Neural cell (in vitro differentiated cells): ENCODE measurements at regions not wholly inside any gene's neighbourhood (a gene's known extent, or its start where the extent isn't known, plus 50 kb on each side); places are given as distances from the start of the nearest gene placed in this dataset.

Experiments
- H2AFZ ChIP-seq: fragments of 200-600, 300-800 bp; sonication (generic), shearing (Covaris generic); 2 replicates; pipeline ENCODE4 v1.6.0; 2014; ENCODE audit warnings: low read depth, mild to moderate bottlenecking, antibody characterized with exemption, low read length, moderate library complexity
- H3F3A ChIP-seq: fragments of 200-600 bp; shearing (Covaris generic); 2 replicates; pipeline ENCODE4 v1.6.1; 2016; ENCODE audit warnings: mild to moderate bottlenecking, moderate library complexity, mixed read lengths, antibody characterized with exemption, low read length; ENCODE audit not compliant: insufficient read depth, poor library complexity, severe bottlenecking
- H3K27ac ChIP-seq: fragments of 200-600, 300-800 bp; sonication (generic), shearing (Covaris generic); 2 replicates; pipeline ENCODE4 v1.5.1; 2014; ENCODE audit warnings: mild to moderate bottlenecking, low read length, moderate library complexity
- H3K27me3 ChIP-seq: fragments of 300-800, 200-600 bp; sonication (generic), shearing (Covaris generic); 2 replicates; pipeline ENCODE4 v1.6.0; 2014; ENCODE audit warnings: mild to moderate bottlenecking, low read depth, low read length, moderate library complexity; ENCODE audit not compliant: insufficient read depth
- H3K36me3 ChIP-seq: fragments of 300-800, 200-600 bp; sonication (generic), shearing (Covaris generic); 2 replicates; pipeline ENCODE4 v1.5.1; 2014; ENCODE audit warnings: mild to moderate bottlenecking, antibody characterized with exemption, low read length, moderate library complexity; ENCODE audit not compliant: insufficient read depth
- H3K4me2 ChIP-seq: fragments of 300-800, 200-600 bp; sonication (generic), shearing (Covaris generic); 2 replicates; pipeline ENCODE4 v1.6.0; 2014; ENCODE audit warnings: mild to moderate bottlenecking, low read length
- H3K4me3 ChIP-seq: fragments of 300-800, 200-600 bp; sonication (generic), shearing (Covaris generic); 2 replicates; pipeline ENCODE4 v1.5.1; 2014; ENCODE audit warnings: mild to moderate bottlenecking, low read length, moderate library complexity
- H3K79me2 ChIP-seq: fragments of 200-600 bp; shearing (Covaris generic); replicated peaks from 2 replicates; pipeline ENCODE4 v1.6.0; 2014; ENCODE audit warnings: mild to moderate bottlenecking, low read length, moderate library complexity; ENCODE audit not compliant: insufficient read depth
- H3K9ac ChIP-seq: fragments of 300-800, 200-600 bp; sonication (generic), shearing (Covaris generic); 2 replicates; pipeline ENCODE4 v1.6.1; 2016; ENCODE audit warnings: mild to moderate bottlenecking, low read length, mixed read lengths
- H3K9me2 ChIP-seq: fragments of 200-600 bp; shearing (Covaris generic); 2 replicates; pipeline ENCODE4 v1.6.1; 2016; ENCODE audit warnings: mild to moderate bottlenecking, low read length, mixed read lengths; ENCODE audit not compliant: insufficient read depth
- H3K9me3 ChIP-seq: fragments of 200-600, 300-800 bp; sonication (generic), shearing (Covaris generic); 2 replicates; pipeline ENCODE4 v1.6.1; 2016; ENCODE audit warnings: mild to moderate bottlenecking, mixed run types, low read length, moderate library complexity, mixed read lengths
- H4K20me1 ChIP-seq: fragments of 200-600 bp; shearing (Covaris generic); 2 replicates; pipeline ENCODE4 v1.6.1; 2016; ENCODE audit warnings: mild to moderate bottlenecking, mixed run types; ENCODE audit not compliant: insufficient read depth
- EP300 ChIP-seq: fragments of 450-650 bp; conservative IDR thresholded peaks from 2 replicates; pipeline ENCODE4 v1.6.1; 2014; ENCODE audit warnings: antibody characterized with exemption, mild to moderate bottlenecking, moderate library complexity; ENCODE audit not compliant: poor library complexity, severe bottlenecking
- EZH2 ChIP-seq: fragments of 200-600, 300-800 bp; shearing (Covaris generic), sonication (generic); IDR thresholded peaks from 2 replicates; pipeline ENCODE4 v1.6.1; 2014; ENCODE audit warnings: antibody characterized with exemption, low read length, borderline replicate concordance, mild to moderate bottlenecking; ENCODE audit not compliant: insufficient read depth, poor library complexity, severe bottlenecking
- MXI1 ChIP-seq: fragments of 450-650 bp; conservative IDR thresholded peaks from 2 replicates; pipeline ENCODE4 v1.6.1; 2014; ENCODE audit warnings: antibody characterized with exemption, mild to moderate bottlenecking; ENCODE audit not compliant: poor library complexity, severe bottlenecking
- POLR2AphosphoS5 ChIP-seq: IDR thresholded peaks from 2 replicates; pipeline ENCODE4 v1.6.1; 2012
- RAD21 ChIP-seq: fragments of 450-650 bp; conservative IDR thresholded peaks from 2 replicates; pipeline ENCODE4 v1.6.1; 2014; ENCODE audit warnings: antibody characterized with exemption, mild to moderate bottlenecking, moderate library complexity
- SMC3 ChIP-seq: fragments of 450-650 bp; conservative IDR thresholded peaks from 2 replicates; pipeline ENCODE4 v1.6.1; 2014; ENCODE audit warnings: antibody characterized with exemption, mild to moderate bottlenecking, moderate library complexity; ENCODE audit not compliant: poor library complexity
- TAF1 ChIP-seq: IDR thresholded peaks from 2 replicates; pipeline ENCODE4 v1.6.1; 2012; ENCODE audit warnings: low read depth
- TF ChIP-seq, protein P1 (sequence below): fragments of 450-650 bp; IDR thresholded peaks from 2 replicates; pipeline ENCODE4 v1.5.1; 2014; ENCODE audit warnings: antibody characterized with exemption, mild to moderate bottlenecking, moderate library complexity; ENCODE audit not compliant: poor library complexity, severe bottlenecking
- TF ChIP-seq, protein P2 (sequence below): IDR thresholded peaks from 2 replicates; pipeline ENCODE4 v1.6.1; 2012; ENCODE audit warnings: borderline replicate concordance

DNA sequence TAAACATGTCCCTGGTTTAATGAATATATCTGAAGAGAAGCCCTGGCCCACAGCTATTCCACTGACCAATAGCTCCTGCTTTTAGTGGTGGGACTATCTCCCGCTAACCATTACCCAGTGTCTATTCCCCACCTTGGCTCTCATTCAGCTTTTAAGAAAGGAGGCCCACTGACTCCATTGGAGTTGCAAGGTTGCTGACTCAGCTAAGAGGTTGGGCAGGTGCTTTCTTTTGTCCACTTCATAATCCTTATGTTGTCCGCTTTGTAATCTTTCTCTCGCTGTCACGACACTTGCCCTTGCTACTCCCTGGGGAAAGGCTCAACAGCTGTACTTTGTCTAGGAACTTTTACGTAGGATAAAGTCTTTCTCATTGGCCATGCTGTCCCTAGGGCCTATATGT is 453.4 kb upstream of the CCDC196 start:
- H3F3A ChIP-seq = no peaks in the 10 kb centered on the region
- H3K27me3 ChIP-seq = no peaks in the 10 kb centered on the region
- no peaks in the 10 kb centered on the region for H3K36me3 ChIP-seq
- no peak overlapping the region for H3K4me3 ChIP-seq
- H4K20me1 ChIP-seq = no peaks in the 10 kb centered on the region
- no peak overlapping the region for H3K27ac ChIP-seq
- H3K79me2 ChIP-seq = no peaks in the 10 kb centered on the region
- no peaks in the 10 kb centered on the region for H3K9me3 ChIP-seq
- H2AFZ ChIP-seq = no peak overlapping the region
- H3K4me2 ChIP-seq = no peak overlapping the region
- H3K9me2 ChIP-seq = no peaks in the 10 kb centered on the region
- no peak overlapping the region for H3K9ac ChIP-seq
- TF ChIP-seq POLR2AphosphoS5 (no peak), EZH2 (no peak), EP300 (no peak), TAF1 (no peak), SMC3 (no peak), MXI1 (no peak), RAD21 (no peak)
- TF ChIP-seq, protein P1, sequence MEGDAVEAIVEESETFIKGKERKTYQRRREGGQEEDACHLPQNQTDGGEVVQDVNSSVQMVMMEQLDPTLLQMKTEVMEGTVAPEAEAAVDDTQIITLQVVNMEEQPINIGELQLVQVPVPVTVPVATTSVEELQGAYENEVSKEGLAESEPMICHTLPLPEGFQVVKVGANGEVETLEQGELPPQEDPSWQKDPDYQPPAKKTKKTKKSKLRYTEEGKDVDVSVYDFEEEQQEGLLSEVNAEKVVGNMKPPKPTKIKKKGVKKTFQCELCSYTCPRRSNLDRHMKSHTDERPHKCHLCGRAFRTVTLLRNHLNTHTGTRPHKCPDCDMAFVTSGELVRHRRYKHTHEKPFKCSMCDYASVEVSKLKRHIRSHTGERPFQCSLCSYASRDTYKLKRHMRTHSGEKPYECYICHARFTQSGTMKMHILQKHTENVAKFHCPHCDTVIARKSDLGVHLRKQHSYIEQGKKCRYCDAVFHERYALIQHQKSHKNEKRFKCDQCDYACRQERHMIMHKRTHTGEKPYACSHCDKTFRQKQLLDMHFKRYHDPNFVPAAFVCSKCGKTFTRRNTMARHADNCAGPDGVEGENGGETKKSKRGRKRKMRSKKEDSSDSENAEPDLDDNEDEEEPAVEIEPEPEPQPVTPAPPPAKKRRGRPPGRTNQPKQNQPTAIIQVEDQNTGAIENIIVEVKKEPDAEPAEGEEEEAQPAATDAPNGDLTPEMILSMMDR = no peak
- TF ChIP-seq, protein P2, sequence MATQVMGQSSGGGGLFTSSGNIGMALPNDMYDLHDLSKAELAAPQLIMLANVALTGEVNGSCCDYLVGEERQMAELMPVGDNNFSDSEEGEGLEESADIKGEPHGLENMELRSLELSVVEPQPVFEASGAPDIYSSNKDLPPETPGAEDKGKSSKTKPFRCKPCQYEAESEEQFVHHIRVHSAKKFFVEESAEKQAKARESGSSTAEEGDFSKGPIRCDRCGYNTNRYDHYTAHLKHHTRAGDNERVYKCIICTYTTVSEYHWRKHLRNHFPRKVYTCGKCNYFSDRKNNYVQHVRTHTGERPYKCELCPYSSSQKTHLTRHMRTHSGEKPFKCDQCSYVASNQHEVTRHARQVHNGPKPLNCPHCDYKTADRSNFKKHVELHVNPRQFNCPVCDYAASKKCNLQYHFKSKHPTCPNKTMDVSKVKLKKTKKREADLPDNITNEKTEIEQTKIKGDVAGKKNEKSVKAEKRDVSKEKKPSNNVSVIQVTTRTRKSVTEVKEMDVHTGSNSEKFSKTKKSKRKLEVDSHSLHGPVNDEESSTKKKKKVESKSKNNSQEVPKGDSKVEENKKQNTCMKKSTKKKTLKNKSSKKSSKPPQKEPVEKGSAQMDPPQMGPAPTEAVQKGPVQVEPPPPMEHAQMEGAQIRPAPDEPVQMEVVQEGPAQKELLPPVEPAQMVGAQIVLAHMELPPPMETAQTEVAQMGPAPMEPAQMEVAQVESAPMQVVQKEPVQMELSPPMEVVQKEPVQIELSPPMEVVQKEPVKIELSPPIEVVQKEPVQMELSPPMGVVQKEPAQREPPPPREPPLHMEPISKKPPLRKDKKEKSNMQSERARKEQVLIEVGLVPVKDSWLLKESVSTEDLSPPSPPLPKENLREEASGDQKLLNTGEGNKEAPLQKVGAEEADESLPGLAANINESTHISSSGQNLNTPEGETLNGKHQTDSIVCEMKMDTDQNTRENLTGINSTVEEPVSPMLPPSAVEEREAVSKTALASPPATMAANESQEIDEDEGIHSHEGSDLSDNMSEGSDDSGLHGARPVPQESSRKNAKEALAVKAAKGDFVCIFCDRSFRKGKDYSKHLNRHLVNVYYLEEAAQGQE = no peak

DNA sequence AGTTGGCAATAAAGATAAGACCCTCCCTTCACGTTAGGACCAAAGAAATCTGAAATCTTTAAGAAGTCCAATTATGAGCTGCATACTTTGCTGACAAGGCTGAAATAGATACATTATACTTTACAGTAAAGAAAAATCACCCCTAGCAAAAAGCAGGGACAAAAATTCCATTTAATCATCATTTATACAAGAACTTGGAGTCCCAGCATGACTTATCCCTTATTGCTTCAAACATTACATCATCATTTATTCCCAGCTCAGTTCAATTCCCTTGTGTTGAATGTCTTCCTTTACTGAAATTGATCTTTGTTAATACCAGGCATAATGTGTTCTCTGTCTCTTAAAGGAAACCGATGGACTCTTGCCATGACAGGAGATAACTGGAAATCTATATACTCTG is 449.6 kb upstream of the CCDC196 start:
- H3K79me2 ChIP-seq = no peaks in the 10 kb centered on the region

More for the DNA sequence above, 449.6 kb upstream of the CCDC196 start:
- Histone ChIP-seq H3K27me3 (no peaks in the 10 kb centered on the region), H4K20me1 (no peaks in the 10 kb centered on the region), H3K27ac (no peak overlapping the region), H3K9me2 (no peaks in the 10 kb centered on the region), H2AFZ (no peak overlapping the region), H3K9ac (no peak overlapping the region), H3K9me3 (no peaks in the 10 kb centered on the region), H3K4me3 (no peak overlapping the region), H3K36me3 (no peaks in the 10 kb centered on the region), H3F3A (no peaks in the 10 kb centered on the region), H3K4me2 (no peak overlapping the region)
- TF ChIP-seq MXI1 (no peak), EZH2 (no peak), EP300 (no peak), SMC3 (no peak), POLR2AphosphoS5 (no peak), TAF1 (no peak), RAD21 (no peak)
- TF ChIP-seq, protein P2 = no peak
- TF ChIP-seq, protein P1 = no peak
